GM21723 (cell line): ENCODE measurements at regions not wholly inside any gene's neighbourhood (a gene's known extent, or its start where the extent isn't known, plus 50 kb on each side); places are given as distances from the start of the nearest gene placed in this dataset.

Experiments used
- ATAC-seq: cut with Tn5 transposase; IDR thresholded peaks from one replicate; pipeline ENCODE4 v1.9.1; 2021; ENCODE audit warnings: mild to moderate bottlenecking, moderate library complexity; ENCODE audit not compliant: unreplicated experiment

DNA sequence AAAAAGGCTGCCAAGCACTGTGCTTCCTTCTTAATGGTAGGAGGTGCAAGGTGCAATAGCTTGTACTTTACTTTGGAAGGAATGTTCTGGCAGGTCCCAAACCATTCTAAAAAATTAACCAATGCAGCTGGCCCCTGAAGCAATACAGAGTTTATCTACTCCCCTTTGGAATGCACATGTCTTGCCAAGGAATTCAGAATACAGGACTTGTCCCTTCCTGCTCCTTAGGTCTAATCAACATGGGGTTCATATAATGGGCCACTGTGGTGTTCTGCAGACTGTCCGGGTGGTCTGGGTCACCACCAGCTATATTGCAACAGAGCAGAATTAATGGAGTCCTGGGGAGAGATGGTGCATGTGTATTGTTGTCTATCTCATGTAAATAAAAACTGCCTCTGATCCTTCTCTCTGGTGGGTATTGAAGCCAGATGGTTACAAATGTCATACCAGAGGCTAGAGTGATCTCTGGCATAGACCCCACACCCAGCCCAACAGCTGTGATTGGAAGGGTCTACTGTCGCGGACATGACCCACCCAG lies 112.8 kb downstream of the RIPK4 start:
- no peak for ATAC-seq

GRCh38 chr21:41653243-41653953 lies 113.5 kb downstream of the RIPK4 start:
- no peak for ATAC-seq

DNA sequence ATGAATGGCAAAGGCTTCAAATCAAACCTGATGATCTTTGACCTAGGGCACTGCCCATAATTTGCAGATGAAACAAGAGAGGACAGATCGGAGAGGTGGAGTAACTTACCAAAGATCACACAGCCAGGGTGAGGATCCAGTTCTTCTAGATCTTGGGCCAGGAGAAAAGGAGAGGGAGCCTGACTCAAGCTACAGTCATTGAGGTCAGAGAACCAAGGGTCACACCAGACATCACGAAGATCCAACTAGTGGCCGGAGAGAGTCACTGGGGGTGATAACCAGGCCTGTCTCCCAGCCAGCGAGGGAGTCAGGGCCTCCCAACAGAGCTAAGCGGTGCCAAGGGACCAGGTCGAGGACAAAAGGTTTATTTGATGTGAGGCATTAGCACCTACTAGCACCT lies 115.0 kb downstream of the RIPK4 start:
- no peak for ATAC-seq

DNA sequence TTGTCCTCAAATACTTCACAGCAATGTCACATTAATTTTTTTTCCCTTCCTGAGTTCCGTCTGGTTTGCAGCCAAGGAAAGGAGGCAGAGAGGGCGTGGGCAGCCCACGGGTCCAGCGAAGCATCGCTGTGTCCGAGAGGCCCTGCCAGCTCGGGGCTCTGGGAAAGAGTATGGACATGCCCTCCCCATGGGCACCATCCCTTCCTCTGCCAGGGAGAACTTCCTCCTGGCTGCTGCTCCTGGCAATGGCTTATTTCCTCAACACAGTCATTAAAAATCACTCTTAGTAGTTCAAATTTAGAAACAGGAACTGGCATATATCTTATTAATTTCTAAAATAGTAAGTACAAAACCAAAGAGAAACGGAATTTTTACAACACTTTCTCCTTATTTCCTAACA lies 115.4 kb downstream of the RIPK4 start:
- ATAC-seq, result no peak

GRCh38 chr21:41650526-41651145 lies 116.2 kb downstream of the RIPK4 start:
- no peak for ATAC-seq

DNA sequence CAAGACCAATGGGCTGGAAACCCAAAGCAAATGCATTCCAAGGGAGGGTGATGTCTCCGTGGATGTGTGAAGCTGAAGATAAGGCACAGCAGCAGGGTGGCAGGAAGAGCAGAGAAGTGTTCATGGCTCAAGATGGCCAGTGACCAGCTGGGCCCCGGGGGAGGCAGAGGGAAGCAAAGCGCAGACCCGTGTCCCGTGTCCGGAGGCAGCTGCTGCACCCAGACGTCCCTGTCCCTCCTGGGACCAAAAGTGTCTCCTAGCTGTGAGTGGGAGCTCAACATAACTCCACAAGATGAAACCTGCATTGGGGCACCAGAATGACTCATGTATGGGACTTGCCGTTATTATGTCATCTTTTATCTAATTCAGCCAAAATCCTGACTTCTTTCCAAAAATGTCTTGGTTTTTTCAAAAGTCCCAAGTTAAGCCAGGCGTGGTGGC lies 118.2 kb downstream of the RIPK4 start:
- no peak for ATAC-seq

DNA sequence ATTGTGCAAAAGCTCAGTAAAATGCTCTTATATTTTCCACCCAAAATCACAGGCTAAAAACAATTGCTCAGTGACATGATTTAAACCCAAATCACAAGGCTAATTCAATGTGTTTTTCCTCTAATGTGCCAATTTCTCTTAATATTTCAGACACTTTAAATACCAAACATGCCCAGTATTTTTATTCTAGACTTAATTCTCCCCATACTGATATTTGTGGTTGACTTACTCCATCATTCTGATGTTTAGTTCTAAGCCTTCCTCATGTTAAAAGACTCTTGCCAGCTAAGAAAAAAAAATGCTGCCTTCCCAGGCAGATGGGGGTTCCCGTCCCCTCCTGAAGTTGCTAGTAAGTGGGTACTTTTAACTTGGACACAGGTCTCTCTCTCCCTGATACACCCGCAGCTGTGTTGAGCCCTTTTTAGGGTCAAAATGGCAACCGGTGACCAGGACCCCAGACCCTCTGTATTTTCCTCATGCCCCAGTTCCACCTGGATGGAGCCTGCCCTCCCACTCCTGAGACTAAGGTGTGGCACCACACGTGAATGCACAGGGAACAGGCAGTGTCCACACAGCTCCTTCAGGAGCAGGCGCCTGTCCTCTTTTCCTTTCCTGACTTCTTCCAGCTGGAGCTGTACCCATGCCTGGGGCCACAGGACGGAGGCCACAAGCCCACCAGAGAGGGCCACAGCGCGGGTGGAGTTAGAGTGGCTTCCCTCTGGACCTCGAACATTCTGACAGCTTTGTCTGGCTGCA lies 118.9 kb downstream of the RIPK4 start:
- no peak for ATAC-seq

- ATAC-seq, result no peak
These were observed 123.4 kb downstream of the RIPK4 start for GRCh38 chr21:41643246-41643966.

DNA sequence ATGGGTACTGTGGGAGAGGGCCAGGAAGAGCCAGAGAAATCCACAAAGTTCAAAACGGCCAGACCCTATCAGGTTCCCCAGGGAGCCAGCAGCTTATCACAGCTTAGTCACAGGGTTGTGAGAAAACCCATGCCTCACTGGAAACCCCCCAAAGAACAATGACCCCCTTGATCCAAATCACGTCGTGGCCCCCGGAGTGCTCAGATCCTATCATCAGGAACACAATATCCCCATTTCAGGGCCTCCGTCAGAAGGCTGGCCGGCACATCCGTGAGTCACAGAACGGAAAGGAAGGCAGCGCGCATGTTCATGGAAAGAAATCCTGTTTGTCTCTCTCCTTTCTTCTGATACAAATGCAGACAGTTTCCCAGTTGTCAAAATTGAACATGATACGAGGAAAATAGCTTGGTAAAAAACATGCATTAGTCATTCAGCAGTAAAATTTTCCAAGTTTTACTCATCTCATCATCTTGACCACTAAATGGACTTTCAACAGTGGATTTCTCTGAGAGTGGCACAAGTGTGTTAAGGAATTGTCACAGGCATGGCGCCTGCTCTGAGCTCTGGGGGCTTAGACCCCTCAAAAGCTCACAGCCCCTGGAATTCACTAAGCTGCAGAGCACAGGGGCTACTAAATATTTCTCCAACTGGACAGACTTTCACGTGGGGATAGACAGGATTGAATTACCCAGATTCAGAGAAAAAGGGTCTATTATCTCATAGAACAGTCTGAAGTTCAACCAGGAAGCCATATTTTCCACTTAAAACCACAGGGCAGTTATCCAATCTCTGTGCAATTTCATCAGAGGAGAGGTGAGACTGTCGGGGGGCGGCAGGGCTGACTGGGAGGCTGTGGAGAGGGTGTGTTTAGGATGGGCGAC lies 124.8 kb downstream of the RIPK4 start:
- ATAC-seq, result no peak

GRCh38 chr21:41641510-41641815 lies 125.4 kb downstream of the RIPK4 start:
- no peak for ATAC-seq

DNA sequence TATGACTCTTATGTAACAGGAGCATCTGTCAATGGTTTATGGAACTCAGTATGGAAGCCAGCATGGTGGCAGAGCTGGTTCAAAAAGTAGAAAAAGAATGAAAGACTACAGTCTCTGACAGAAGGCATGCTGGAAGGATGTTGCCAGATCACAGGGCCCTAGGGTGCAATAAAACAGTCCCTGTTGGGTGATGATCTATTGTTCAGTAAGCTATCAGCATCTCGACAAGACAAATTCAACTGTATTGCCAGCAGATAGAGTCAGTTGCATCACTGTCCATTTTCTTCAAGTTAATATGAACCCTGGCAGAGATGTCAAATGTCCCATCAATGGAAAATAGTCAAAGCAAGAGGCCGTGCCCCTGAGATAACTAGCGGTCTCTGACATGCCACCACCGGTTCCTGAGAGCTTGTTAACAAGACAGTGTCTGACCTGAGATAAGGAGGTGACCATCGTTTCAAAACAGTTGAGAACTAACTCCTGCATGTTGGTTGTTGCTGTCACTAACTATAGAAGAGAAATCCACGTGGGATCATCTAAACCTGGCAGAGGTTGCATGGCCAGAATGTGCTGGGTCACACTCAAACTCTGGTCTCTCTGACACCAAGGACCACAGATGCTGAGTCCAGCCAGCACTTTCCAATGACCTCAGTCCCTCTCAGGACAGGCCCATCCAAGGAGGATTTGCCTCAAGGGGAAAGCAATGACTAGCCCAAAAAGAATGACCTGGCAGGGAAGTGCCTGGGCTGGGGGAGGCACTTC lies 125.9 kb downstream of the RIPK4 start:
- ATAC-seq, result no peak

DNA sequence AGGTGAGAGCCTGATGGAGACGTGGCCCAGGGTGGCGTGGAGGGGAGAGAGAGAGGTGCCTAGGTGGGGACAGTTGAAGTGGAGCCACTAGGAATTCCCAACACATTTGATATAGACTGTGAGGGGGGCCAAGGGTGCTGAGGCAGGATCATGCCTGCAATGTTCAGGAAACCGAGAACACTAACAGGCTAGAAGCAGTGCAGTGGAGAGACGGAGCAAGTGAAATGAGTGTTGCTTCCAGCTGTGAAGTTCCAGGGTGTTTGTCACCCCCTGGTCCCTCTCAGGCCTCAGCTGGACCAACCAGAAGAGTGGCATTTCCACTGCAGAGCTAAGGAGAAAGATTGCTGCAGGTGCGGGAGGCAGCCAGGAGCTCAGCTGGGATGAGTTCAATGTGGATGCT lies 127.1 kb downstream of the RIPK4 start:
- no peak for ATAC-seq

GRCh38 chr21:41639336-41639735 lies 127.5 kb downstream of the RIPK4 start:
- ATAC-seq, result no peak

- ATAC-seq, result no peak
These were observed 128.6 kb downstream of the RIPK4 start for GRCh38 chr21:41638201-41638790.

DNA sequence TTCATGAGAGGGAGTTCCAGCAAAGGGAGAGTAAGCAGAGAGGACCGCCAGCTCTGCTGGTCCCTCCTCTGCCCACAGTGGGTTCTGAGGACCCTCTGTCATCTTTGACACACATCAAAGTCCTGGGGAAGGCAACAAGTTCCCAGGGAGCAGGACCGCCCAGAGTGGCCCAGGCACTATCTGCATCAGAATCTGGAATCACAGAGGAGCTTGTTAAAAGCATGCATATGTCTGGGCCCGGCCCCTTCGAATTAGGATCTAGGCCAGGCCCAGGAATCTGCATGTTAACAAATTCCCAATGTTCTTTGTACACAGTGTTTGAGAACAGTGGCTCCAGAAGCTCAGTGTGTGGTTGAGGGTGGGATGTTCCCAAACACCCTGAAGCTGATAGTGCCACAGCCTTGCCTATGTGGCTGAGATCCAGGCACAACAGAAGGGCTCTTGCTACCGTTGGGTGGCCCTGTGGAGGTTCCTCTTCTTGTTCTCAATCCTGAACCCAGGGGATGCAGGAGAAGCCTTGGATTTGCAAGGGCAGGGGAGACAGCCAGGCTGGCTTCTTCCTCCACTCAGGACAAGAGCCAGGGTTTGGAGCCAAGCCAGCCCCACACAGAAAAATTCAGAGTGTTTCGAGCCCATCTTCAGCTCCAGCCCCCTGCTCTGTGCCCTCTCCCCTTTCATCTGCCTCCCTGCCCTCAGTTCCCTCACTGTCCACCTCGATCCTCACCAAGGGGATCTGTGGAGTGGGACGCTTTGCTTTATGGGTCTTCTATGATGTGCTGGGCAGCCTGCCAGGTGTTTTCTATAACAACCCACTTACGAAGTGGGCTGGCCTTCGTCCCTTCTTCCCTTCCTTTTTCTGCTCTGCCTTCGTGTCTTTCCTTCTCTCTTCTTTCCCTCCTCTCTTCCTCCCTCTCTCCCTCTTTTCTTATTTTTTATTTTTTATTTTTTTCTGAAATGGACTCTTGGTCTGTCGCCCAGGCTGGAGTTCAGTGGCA lies 129.0 kb upstream of the TMPRSS2 start:
- no peak for ATAC-seq

DNA sequence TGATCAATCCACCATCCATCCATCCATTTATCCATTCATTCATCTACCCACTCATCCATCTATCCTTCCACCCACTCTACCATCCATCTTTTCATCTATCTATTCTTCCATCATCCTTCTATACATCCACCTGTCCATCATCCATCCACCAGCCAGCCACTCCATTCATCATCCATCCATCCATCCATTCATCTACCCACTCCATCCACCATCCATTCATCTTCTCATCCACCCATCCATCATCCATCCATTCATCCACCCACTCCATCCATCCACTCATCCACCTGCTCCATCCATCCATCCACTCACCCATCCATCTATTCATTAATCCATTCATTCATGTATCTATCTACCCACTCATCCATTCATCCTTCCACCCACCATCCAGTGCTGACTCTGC lies 127.9 kb upstream of the TMPRSS2 start:
- ATAC-seq, result no peak

DNA sequence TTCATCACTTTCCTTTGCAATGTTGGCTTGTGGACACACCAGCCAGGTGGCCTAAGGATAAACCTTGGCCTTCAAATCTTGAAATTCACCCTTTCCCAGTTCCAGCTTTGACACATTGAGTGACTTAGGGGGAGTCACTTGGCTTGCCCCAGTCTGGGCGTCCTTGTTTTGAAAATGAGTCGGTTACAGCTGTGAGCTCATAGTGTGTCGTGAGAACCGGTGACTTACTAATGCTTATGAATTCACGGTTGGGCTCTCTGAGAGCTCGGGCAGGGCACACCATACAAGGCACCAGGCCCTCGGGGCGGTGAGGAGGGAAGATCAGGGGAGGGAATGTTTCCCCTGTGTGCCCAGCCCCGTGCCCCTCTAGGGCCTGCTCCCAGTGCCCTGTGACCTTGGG lies 126.9 kb upstream of the TMPRSS2 start:
- ATAC-seq, result no peak

DNA sequence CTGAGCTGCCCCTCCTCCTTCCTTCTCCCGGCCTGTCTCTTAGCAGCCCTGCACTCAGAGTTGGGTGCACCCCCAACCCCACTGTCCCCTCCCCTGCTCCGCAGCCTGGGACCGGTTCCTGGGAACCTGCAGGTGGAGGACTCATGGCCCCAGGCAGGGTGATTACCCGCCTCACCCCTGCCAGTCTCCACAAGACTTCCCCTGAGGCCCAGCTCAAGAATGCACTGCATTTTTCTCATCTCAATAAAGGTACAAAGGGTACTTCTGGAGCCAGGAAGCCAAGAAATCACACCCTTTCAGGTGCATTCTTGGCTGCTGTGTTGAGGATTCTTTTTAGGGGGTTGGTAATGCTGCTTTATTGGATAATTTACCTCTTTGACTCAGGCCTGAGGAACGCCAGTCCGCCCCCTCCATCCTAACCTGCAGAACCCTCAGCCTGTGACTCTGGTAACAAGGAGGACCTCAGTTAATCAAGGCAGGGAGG lies 126.3 kb upstream of the TMPRSS2 start:
- ATAC-seq, result no peak
